H1 (cell line): ENCODE measurements at regions not wholly inside any gene's neighbourhood (a gene's known extent, or its start where the extent isn't known, plus 50 kb on each side); places are given as distances from the start of the nearest gene placed in this dataset.

Experiments
- CTCF ChIA-PET: fragments of 300-600 bp; sonication (Branson Sonifier 250); formaldehyde crosslinking; loops from one replicate; lab custom pipeline; 2021; ENCODE audit not compliant: partially characterized antibody; lab: Charles Lee
- POLR2A ChIA-PET: fragments of 300-600 bp; sonication (Branson Sonifier 250); formaldehyde crosslinking; loops from one replicate; lab custom pipeline; 2021; ENCODE audit warnings: inconsistent platforms; ENCODE audit not compliant: partially characterized antibody; lab: Charles Lee
- DNase-seq, 2 experiments: peaks; one replicate each; pipeline versions ENCODE4 v3.0.0 to v3.0.0-alpha.2; 2010 to 2022; ENCODE audit warnings: low spot score in 2 of 2, low read depth in 1 of 2, mixed read lengths in 1 of 2
- FAIRE-seq: peaks from 2 replicates; lab custom pipeline; 2011; peaks lifted over from hg19 to GRCh38; lab: Jason Lieb, UNC
- H2AFZ ChIP-seq: 2 replicates; pipeline ENCODE4 v1.8.1; 2012; ENCODE audit warnings: low read length, inconsistent platforms
- H2AK5ac ChIP-seq: 2 replicates; pipeline ENCODE4 v1.6.1; 2013; ENCODE audit warnings: low read depth, low read length
- H2BK120ac ChIP-seq: replicated peaks from 2 replicates; pipeline ENCODE3; 2013; ENCODE audit warnings: low read depth, low read length, inconsistent platforms
- H2BK12ac ChIP-seq: 2 replicates; pipeline ENCODE4 v1.6.1; 2013; ENCODE audit warnings: low read depth, low read length
- H2BK15ac ChIP-seq: 2 replicates; pipeline ENCODE4 v1.6.1; 2013; ENCODE audit warnings: low read length
- H2BK20ac ChIP-seq: 2 replicates; pipeline ENCODE4 v1.6.1; 2013; ENCODE audit warnings: low read length
- H2BK5ac ChIP-seq: 2 replicates; pipeline ENCODE4 v1.6.1; 2013; ENCODE audit warnings: low read depth, low read length
- H3K14ac ChIP-seq: 2 replicates; pipeline ENCODE4 v1.6.1; 2013; ENCODE audit warnings: inconsistent platforms; ENCODE audit not compliant: insufficient read length
- H3K18ac ChIP-seq: 2 replicates; pipeline ENCODE4 v1.6.1; 2013; ENCODE audit warnings: low read length; ENCODE audit errors: extremely low read depth
- H3K23ac ChIP-seq: 2 replicates; pipeline ENCODE4 v1.6.1; 2013; ENCODE audit warnings: inconsistent platforms; ENCODE audit not compliant: insufficient read length
- H3K23me2 ChIP-seq: 2 replicates; pipeline ENCODE4 v1.6.1; 2013; ENCODE audit warnings: low read depth, low read length
- H3K27ac ChIP-seq: 2 replicates; pipeline ENCODE4 v1.6.1; 2011; ENCODE audit warnings: low read depth, low read length, inconsistent platforms
- H3K27me3 ChIP-seq, 4 experiments: replicated peaks in 1 of 4; 1 replicate in 1 of 4; 2 replicates in 3 of 4; pipeline versions ENCODE4 v1.6.1 to v1.8.1; 2011 to 2013; ENCODE audit warnings: low read length in 3 of 4, mild to moderate bottlenecking in 3 of 4, inconsistent platforms in 2 of 4, mixed read lengths in 2 of 4, moderate library complexity in 1 of 4; ENCODE audit not compliant: control insufficient read depth in 3 of 4, insufficient read depth in 3 of 4; ENCODE audit errors: extremely low read depth in 1 of 4
- H3K36me3 ChIP-seq, 4 experiments: 2 replicates each; pipeline versions ENCODE4 v1.6.1 to v1.8.1; 2011 to 2013; ENCODE audit warnings: mild to moderate bottlenecking in 4 of 4, low read length in 3 of 4, moderate library complexity in 2 of 4, control low read depth in 1 of 4, inconsistent platforms in 1 of 4; ENCODE audit not compliant: insufficient read depth in 4 of 4, control insufficient read depth in 2 of 4
- H3K4ac ChIP-seq: replicated peaks from 2 replicates; pipeline ENCODE3; 2013; ENCODE audit warnings: low read length, low read depth, mixed read lengths, inconsistent platforms; ENCODE audit not compliant: insufficient read length
- H3K4me1 ChIP-seq, 4 experiments: replicated peaks in 1 of 4; 1 replicate in 1 of 4; 2 replicates in 3 of 4; pipeline versions ENCODE4 v1.6.1 to v1.8.1; 2011 to 2013; ENCODE audit warnings: low read length in 3 of 4, inconsistent platforms in 2 of 4, mixed read lengths in 1 of 4; ENCODE audit not compliant: insufficient read depth in 4 of 4, control insufficient read depth in 3 of 4
- H3K4me2 ChIP-seq, 2 experiments: 2 replicates each; pipeline versions ENCODE4 v1.6.1 to v1.8.1; 2011 to 2013; ENCODE audit warnings: low read depth in 2 of 2, low read length in 2 of 2, control low read depth in 1 of 2, inconsistent platforms in 1 of 2, mild to moderate bottlenecking in 1 of 2; ENCODE audit not compliant: insufficient read depth in 1 of 2
- H3K4me3 ChIP-seq, 4 experiments: fragments of 200-600, 300-600 bp in 1 of 4; sonication (generic), shearing (Covaris generic), sonication (Bioruptor Twin) in 1 of 4; 2 replicates each; pipeline versions ENCODE4 v1.5.1 to v1.8.1; 2011 to 2016; ENCODE audit warnings: low read length in 4 of 4, low read depth in 3 of 4, control low read depth in 2 of 4, inconsistent platforms in 2 of 4, mild to moderate bottlenecking in 2 of 4, mixed read lengths in 1 of 4, moderate library complexity in 1 of 4; ENCODE audit not compliant: insufficient read depth in 2 of 4; ENCODE audit errors: extremely low read depth in 1 of 4
- H3K56ac ChIP-seq: replicated peaks from 2 replicates; pipeline ENCODE3; 2013; ENCODE audit warnings: low read depth, mild to moderate bottlenecking, mixed read lengths, low read length, inconsistent platforms; ENCODE audit not compliant: insufficient read length
- H3K79me1 ChIP-seq: 2 replicates; pipeline ENCODE4 v1.6.1; 2013; ENCODE audit warnings: low read depth, low read length, control low read depth
- H3K79me2 ChIP-seq, 2 experiments: 2 replicates each; pipeline versions ENCODE4 v1.6.1 to v1.8.1; 2012 to 2013; ENCODE audit warnings: low read length in 2 of 2, mild to moderate bottlenecking in 2 of 2, inconsistent platforms in 1 of 2; ENCODE audit not compliant: insufficient read depth in 2 of 2, control insufficient read depth in 1 of 2
- H3K9ac ChIP-seq, 4 experiments: replicated peaks in 1 of 4; 1 replicate in 1 of 4; 2 replicates in 3 of 4; pipeline versions ENCODE4 v1.6.1 to v1.8.1; 2011 to 2013; ENCODE audit warnings: low read depth in 3 of 4, low read length in 3 of 4, control low read depth in 2 of 4, mild to moderate bottlenecking in 2 of 4, moderate library complexity in 2 of 4, inconsistent platforms in 1 of 4; ENCODE audit errors: extremely low read depth in 1 of 4
- H3K9me3 ChIP-seq, 2 experiments: 2 replicates each; pipeline versions ENCODE4 v1.6.1 to v1.8.1; 2012 to 2013; ENCODE audit warnings: mild to moderate bottlenecking in 2 of 2, moderate library complexity in 2 of 2, control low read depth in 1 of 2, inconsistent platforms in 1 of 2, low read depth in 1 of 2, low read length in 1 of 2, mixed read lengths in 1 of 2; ENCODE audit not compliant: insufficient read depth in 2 of 2
- H4K20me1 ChIP-seq, 2 experiments: replicated peaks in 1 of 2; 2 replicates each; pipeline versions ENCODE3 to v1.8.1; 2011 to 2013; ENCODE audit warnings: inconsistent platforms in 2 of 2, low read length in 2 of 2, mild to moderate bottlenecking in 1 of 2; ENCODE audit not compliant: insufficient read depth in 2 of 2, control insufficient read depth in 1 of 2
- H4K5ac ChIP-seq: 2 replicates; pipeline ENCODE4 v1.6.1; 2013; ENCODE audit warnings: low read length, low read depth, mixed read lengths, inconsistent platforms; ENCODE audit not compliant: insufficient read length
- H4K8ac ChIP-seq: 2 replicates; pipeline ENCODE4 v1.8.0; 2013; ENCODE audit warnings: mild to moderate bottlenecking, moderate library complexity, low read length, inconsistent platforms; ENCODE audit not compliant: insufficient read depth; ENCODE audit errors: extremely low read depth
- H4K91ac ChIP-seq: replicated peaks from 2 replicates; pipeline ENCODE3; 2013; ENCODE audit warnings: low read length, mixed read lengths, inconsistent platforms; ENCODE audit not compliant: insufficient read length
- CBX5 ChIP-seq: fragments of 300-800, 300-1000 bp; sonication (generic); IDR thresholded peaks from 2 replicates; pipeline ENCODE4 v1.7.1; 2016; ENCODE audit warnings: antibody characterized with exemption, low read length, low read depth
- CBX8 ChIP-seq: fragments of 300-800, 300-1000 bp; sonication (generic); IDR thresholded peaks from 2 replicates; pipeline ENCODE4 v1.7.1; 2016; ENCODE audit warnings: low read depth, low read length, borderline replicate concordance
- CTCF ChIP-seq, 3 experiments: IDR thresholded peaks; 1 replicate in 2 of 3; 2 replicates in 1 of 3; pipeline versions ENCODE4 v1.5.1 to v1.6.1; 2011; ENCODE audit warnings: low read length in 3 of 3, mild to moderate bottlenecking in 3 of 3, inconsistent platforms in 2 of 3, low read depth in 1 of 3, moderate library complexity in 1 of 3; ENCODE audit not compliant: insufficient read depth in 1 of 3; ENCODE audit errors: control extremely low read depth in 1 of 3
- KDM4A ChIP-seq: IDR thresholded peaks from one replicate; pipeline ENCODE4 v1.7.1; 2012; ENCODE audit warnings: low read depth, mild to moderate bottlenecking, moderate library complexity, low read length, inconsistent platforms; ENCODE audit not compliant: severe bottlenecking
- SIX5 ChIP-seq: IDR thresholded peaks from 2 replicates; pipeline ENCODE4 v1.6.1; 2011; ENCODE audit warnings: mild to moderate bottlenecking, low read depth, low read length
- SP4 ChIP-seq: IDR thresholded peaks from 2 replicates; pipeline ENCODE4 v1.6.1; 2012; ENCODE audit warnings: low read length, inconsistent platforms
- WGBS, 2 experiments: shearing (Covaris generic) in 1 of 2; methylation state at CpG; one replicate each; pipeline versions ENCODE4 v1.1.6 to v1.1.7; 2013 to 2015; ENCODE audit warnings: low lambda C conversion rate in 2 of 2, mixed read lengths in 2 of 2, inconsistent platforms in 1 of 2, low coverage in 1 of 2, missing lambda C conversion rate in 1 of 2; ENCODE audit not compliant: insufficient replicate concordance in 2 of 2, insufficient coverage in 1 of 2, insufficient read length in 1 of 2; ENCODE audit errors: extremely low coverage in 1 of 2, missing lambda C conversion rate in 1 of 2; 5-methylcytosine and 5-hydroxymethylcytosine counted together

DNA sequence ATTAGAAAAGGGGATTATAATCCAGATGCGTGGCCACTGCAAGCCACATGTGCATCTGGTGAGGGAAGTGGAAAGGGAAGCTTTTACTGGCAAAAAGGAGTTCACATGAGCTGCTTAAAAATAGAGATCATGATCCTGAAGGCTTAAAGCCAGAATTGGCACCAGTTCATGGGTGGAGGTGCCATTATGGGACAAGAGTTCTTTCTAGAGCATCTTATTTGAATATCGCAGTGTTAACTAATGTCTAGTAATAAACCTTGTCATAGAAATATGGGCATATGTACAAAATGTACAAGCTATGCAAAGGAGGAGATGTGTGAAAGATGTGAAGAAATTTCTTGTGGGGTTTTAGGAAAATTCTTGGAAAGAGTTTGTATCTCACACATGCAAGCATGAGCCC lies 178.4 kb upstream of the CBLB start:
- H4K5ac ChIP-seq = no peak overlapping the region
- H3K14ac ChIP-seq = no peak overlapping the region
- H3K27me3 ChIP-seq = no peaks in the 10 kb centered on the region
- no peak for DNase-seq
- no peak overlapping the region for H2BK20ac ChIP-seq
- no peak overlapping the region for H3K9ac ChIP-seq
- no peak overlapping the region for H3K4me2 ChIP-seq
- no peak overlapping the region for H3K18ac ChIP-seq
- no peak overlapping the region for H4K8ac ChIP-seq
- H2AK5ac ChIP-seq = no peak overlapping the region
- no peaks in the 10 kb centered on the region for H3K23me2 ChIP-seq
- no peaks in the 10 kb centered on the region for H3K79me2 ChIP-seq
- no peak overlapping the region for H3K4ac ChIP-seq
- ChIA-PET CTCF (no interaction called here), POLR2A (no interaction called here)
- WGBS, 2 experiments = 95% methylated on average over 2 of the region's 2 CpGs; no CpG with 5 or more reads in 1 of the 2 experiments
- H3K23ac ChIP-seq = no peak overlapping the region
- H2AFZ ChIP-seq = no peak overlapping the region
- no peaks in the 10 kb centered on the region for H3K36me3 ChIP-seq
- no peak overlapping the region for H3K56ac ChIP-seq
- H2BK12ac ChIP-seq = no peak overlapping the region
- no peak for FAIRE-seq
- no peak overlapping the region for H3K4me3 ChIP-seq
- no peak overlapping the region for H4K91ac ChIP-seq
- H3K9me3 ChIP-seq = 0 out of 4 replicates have a peak, but pooled peaks cover 0 to 5% of the 10 kb centered on the region in 2 experiments
- H3K4me1 ChIP-seq = no peaks in the 10 kb centered on the region
- H2BK120ac ChIP-seq = no peak overlapping the region
- H3K27ac ChIP-seq = no peak overlapping the region
- H4K20me1 ChIP-seq = no peaks in the 10 kb centered on the region
- H3K79me1 ChIP-seq = no peaks in the 10 kb centered on the region
- no peak overlapping the region for H2BK5ac ChIP-seq
- H2BK15ac ChIP-seq = no peak overlapping the region
- TF ChIP-seq SIX5 (no peak), KDM4A (no peak), CBX5 (no peak), SP4 (no peak), CTCF (IDR thresholded peaks at IDR 0.05; ENCODE audit: control extremely low read depth in 1 of 3, insufficient read depth in 1 of 3, low read depth in 1 of 3, low read length in 3 of 3) (no peak), CBX8 (no peak)
